DMS53 treated with DMSO at 0.1 percent for 48 hours (cell line): ENCODE measurements at regions not wholly inside any gene's neighbourhood (a gene's known extent, or its start where the extent isn't known, plus 50 kb on each side); places are given as distances from the start of the nearest gene placed in this dataset.

Experiments
- DNase-seq: peaks from one replicate; lab custom pipeline; 2025; ENCODE audit not compliant: unreplicated experiment; lab: John Stamatoyannopoulos, UW

DNA sequence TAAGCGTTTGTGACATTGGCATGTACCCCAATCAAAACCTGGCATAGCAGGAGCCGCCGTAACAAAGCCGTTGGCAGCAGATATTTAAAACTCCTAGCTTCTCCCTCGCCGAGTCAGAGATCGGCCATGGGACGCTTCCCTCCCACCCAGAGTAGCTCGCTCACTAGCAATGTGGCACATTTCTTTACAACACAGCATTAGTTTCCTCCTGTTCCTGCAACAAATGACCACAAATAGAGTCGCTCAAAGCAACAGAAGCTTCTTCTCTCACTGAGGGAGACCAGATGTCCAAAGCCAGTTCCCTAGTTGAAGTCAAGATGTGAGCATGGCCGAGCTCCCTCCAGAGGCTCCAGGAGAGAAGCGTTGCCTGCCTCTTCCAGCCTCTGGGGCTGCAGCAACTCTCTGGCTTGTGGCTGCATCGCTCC lies 106.7 kb downstream of the RBFOX3 start:
- DNase-seq: no peak

GRCh38 chr17:79503126-79503839 lies 107.6 kb downstream of the RBFOX3 start:
- DNase-seq: no peak

- DNase-seq: no peak
These were observed 108.9 kb downstream of the RBFOX3 start for GRCh38 chr17:79501910-79502309.

DNA sequence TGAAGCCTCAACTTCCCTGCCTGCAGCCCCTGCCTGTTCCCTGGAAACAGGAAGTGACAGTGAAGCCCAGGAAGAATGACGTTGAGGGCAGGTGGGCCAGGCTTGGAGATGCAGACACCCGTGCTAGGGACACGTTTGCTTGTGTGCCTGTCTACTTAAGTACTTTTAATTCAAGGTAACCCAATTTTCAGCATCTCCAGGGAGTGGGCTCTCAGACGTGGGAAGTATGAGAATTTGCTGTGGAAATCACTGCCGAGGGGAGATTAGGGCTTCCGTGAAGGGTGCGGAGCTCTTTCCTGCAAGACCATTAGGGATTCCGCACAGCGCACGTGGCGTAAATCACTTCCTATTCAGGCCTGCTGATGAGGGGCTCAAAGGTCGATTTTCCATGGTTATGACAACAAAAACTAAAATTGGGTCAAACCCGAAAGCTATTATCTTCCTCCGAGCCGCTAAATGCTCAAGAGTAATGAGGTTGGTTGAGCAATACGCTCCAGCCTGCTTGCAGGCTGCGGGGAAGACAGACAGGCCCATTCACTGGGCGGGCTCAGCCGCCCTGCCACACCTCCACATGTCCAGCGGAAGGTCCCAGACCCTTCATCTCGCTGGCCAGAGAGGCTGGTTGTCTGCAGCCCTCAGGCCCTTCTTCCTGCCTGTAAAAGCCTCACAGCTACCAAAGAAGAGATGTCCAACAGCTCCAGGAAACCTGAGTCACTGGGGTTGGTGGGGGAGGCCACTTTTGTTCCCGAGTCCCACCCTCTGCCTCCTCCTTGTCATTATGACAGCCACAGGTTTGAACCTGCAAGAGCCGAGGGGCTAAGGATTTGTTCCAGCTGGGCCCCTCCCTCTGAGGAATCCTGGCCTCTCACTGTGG lies 109.9 kb downstream of the RBFOX3 start:
- DNase-seq: no peak

- DNase-seq: no peak
These were observed 112.0 kb downstream of the RBFOX3 start for GRCh38 chr17:79498854-79499253.

- DNase-seq: no peak
These were observed 113.0 kb downstream of the RBFOX3 start for GRCh38 chr17:79497777-79498348.

DNA sequence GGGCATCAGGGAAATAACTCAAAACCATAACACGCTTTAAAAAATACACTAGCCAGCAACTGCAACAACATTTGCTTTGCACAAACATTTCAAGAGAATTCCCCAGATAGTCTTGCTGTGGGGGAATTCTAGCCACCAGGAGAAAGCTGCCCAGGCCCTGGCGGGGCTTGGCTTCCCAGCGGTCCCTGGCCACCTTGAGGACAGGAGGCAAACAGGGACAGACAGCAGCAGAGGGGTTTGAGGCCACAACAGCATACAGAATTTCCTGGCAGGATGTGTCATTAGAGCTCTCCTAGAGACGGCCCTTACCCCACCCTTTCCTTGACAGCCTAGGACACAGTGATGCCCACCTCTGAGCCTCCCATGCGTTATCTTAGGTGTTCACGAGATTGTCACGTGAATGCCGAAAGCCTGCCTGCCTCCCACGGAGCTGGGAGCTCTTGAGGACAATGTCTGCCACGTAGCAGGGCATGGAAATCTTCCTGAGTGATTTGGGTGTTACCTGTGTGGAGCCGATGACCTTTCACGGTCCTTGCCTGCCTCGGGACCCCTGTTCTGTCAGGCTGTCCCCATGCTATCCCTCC lies 114.3 kb downstream of the RBFOX3 start:
- no peak for DNase-seq

DNA sequence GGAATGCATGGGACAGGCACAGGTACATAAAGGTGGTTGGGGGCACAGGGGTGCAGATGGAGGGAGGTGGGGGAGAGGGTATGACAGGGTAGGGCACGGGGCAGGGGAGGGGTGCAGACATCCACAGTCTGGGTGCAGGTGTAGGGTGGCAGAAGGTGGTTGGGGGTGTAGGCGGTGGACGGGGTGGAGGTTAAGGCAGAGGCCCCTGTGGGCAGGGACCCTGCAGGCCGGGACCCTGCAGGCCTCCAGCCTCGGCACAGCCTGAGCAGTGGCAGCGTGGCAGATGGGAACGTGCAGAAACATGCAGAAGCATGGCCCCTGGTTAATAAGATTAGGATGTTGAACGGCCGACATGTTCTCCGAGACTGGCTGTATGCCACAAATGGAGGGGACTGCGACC lies 115.2 kb downstream of the RBFOX3 start:
- no peak for DNase-seq

DNA sequence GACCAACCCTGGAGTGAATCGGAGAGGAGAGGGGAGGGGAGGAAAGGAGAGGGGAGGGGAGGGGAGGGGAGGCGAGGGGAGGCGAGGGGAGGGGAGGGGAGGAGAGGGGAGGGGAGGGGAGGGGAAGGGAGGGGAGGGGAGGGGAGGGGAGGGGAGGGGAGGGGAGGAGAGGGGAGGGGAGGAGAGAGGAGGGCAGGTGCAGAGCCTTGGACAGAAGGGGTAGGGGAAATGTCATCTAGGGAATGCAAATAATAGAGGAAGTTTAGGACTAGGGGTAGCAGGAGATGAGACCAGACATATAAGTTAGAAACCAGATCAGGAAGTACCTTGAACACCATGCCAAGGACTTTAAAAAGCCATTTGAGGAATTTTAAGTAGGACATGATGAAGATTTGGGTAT lies 119.8 kb downstream of the RBFOX3 start:
- no peak for DNase-seq

GRCh38 chr17:79490530-79490929 lies 120.3 kb downstream of the RBFOX3 start:
- DNase-seq: no peak

- DNase-seq: no peak
These were observed 123.7 kb downstream of the RBFOX3 start for GRCh38 chr17:79487149-79487548.

- no peak for DNase-seq
These were observed 124.9 kb downstream of the RBFOX3 start for GRCh38 chr17:79485991-79486390.

DNA sequence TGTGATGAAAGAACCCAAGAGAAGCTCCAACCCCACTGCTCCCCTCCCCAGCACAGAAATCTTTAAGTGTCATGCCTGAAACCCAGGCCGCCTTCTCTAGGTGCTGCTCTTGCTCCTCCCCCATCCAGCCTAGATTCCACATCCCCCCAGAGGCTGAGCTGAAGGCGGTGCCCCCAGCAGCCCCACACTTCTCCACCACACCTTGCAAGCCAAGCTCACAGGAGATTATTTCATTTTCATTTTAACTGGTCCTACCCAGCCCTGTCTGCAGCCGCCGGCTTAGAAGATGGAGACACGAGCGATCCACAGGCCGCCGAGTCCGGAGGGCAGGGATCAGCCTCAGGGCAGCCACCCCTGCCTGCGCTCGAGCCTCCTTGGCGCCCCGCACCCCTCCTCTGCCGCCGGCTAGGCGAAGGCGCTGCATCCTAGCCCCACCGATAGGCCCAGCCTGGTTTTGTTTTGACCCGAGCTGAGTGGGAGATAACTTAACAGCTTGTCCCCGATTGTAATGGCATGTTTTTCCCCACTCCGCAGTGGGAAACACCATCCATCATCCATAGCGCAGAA lies 125.3 kb downstream of the RBFOX3 start:
- no peak for DNase-seq

GRCh38 chr17:79484600-79485418 lies 126.0 kb downstream of the RBFOX3 start:
- no peak for DNase-seq

DNA sequence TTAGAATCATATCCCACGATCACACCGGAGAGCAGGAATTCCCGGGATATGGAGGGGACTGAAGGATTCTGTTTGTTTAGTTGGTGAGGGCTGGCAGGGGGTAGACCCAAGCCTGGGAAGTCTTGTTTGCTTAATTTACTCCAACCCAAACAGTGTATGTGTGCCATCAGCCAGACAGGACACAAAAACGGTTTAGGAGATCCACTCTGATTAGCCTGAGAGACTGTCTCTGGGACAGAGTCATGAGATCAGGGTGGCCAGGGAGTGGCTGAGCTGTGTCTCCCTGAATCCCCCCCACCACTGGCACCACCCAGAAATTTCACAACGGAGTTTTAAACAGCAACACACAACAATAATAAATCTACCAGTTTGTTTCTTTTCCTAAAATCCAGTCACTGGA lies 127.0 kb downstream of the RBFOX3 start:
- no peak for DNase-seq

- DNase-seq: no peak
These were observed 127.9 kb downstream of the RBFOX3 start for GRCh38 chr17:79482727-79483521.

DNA sequence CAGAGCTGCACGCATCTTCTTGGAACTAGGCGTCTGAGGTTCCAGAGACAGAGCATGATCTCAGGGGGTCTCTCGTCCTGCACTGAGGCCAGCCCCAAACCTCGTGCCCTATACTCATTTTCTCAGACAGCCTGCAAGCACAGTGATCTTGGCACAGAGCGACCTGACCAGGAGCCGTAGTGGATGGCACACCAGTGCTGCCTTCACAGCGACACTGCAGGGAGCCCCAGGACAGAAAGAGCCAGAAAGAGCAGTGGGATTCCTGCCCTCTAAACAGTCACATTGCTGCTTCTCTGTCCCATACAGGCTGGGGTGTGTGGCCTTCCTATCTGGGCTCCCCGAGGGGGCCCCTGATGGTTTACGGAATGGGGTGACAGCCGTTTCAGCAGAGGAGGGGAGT lies 131.0 kb downstream of the RBFOX3 start:
- no peak for DNase-seq

GRCh38 chr17:79478841-79479240 lies 132.0 kb downstream of the RBFOX3 start:
- no peak for DNase-seq

DNA sequence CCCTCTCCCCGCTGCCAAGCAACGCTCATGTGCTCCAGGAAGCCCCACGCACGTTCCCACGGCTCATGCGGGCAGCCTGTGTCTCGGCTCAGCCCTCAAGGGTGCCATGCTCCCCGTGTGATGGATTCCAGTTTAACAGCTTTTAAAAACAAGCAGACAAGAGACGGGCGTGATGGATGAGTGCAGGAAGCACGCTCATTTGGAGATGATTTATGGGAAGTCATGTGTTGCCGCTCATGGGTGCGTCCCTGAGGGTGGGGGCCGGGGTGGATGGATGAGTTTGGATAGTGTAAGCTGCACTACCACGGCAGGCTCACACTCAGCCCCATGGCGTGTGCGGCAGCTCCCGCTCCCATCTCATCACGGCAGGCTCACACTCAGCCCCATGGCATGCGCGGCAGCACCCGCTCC lies 132.8 kb downstream of the RBFOX3 start:
- no peak for DNase-seq
